CD4-positive, alpha-beta T cell treated with Interferon gamma for 1 hour (primary cell): ENCODE measurements at regions not wholly inside any gene's neighbourhood (a gene's known extent, or its start where the extent isn't known, plus 50 kb on each side); places are given as distances from the start of the nearest gene placed in this dataset.

ENCODE experiments used
- DNase-seq: peaks from one replicate; pipeline ENCODE4 v3.0.0-alpha.2; 2020

DNA sequence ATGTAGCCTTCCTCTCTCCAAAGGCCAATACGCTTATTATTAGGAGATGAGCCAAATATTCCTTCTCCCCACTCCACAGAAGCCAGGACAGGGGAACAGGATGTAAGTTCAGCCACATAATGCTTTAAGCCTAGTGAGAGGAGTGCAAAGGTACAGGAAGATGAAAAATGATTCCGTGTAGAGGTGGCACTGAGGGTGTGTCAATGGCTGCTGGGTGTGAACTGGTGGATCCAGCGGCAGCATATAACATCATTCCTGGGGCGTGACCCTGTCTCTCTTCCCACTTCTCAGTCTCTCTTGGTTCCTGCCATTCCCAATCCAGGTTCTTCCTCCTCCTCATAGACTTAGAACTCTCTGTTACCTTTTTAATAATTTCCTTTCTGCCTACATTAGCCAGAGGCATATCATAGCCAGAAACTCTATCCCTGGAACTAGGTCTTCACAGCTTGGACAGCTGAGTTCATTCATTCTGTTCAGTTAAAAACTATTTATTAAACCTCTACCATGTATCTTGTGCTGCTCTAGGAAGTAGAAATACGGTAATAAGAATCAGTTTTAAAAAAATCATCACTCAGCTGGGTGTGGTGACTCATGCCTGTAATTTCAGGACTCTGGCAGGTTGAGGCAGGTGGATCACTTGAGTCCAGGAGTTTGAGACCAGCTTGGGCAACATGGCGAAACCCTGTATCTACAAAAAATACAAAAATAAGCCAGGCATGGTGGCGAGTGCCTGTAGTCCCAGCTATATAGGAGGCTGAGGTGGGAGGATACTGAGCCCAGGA is 58.0 kb upstream of the FAM20A start:
- DNase-seq: no peak

GRCh38 chr17:68657576-68657975 is 56.4 kb upstream of the FAM20A start:
- no peak for DNase-seq

DNA sequence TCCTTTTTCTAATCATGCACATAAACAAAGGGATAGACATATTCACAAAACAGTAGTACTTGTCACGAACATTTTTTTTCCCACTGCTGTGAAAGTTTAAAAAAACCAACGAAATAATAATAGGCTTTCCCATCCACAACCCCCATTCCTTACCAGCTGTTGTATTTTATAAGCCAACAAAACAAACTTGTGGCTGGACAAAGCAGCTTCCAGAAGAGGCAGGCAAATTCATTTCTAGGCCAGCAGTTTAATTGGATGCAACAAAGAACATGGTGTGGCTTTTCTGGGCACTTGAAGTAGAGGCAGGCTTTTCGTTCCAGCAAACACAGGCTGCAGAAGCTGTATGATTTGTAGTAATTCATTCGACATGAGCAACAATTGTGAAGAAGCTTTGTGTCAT is 56.0 kb upstream of the FAM20A start:
- no peak for DNase-seq

GRCh38 chr17:68656666-68657065 is 55.5 kb upstream of the FAM20A start:
- DNase-seq: no peak
